MM.1S (cell line): ENCODE measurements at regions not wholly inside any gene's neighbourhood (a gene's known extent, or its start where the extent isn't known, plus 50 kb on each side); places are given as distances from the start of the nearest gene placed in this dataset.

Experiments
- EZH2 ChIP-seq: fragments of 300-600 bp; sonication (generic); optimal IDR thresholded peaks from 2 replicates; pipeline ENCODE3; 2017; ENCODE audit warnings: low read depth, mild to moderate bottlenecking, antibody characterized with exemption, low read length, mixed read lengths
- EZH2phosphoT487 ChIP-seq: fragments of 300-600 bp; sonication (generic); IDR thresholded peaks from 2 replicates; pipeline ENCODE4 v1.6.1; 2018; ENCODE audit warnings: antibody characterized with exemption, low read length
- TF ChIP-seq, protein P1 (sequence below): fragments of 300-600 bp; sonication (generic); IDR thresholded peaks from 2 replicates; pipeline ENCODE4 v1.5.1; 2016; ENCODE audit warnings: antibody characterized with exemption, low read length, mixed read lengths

DNA sequence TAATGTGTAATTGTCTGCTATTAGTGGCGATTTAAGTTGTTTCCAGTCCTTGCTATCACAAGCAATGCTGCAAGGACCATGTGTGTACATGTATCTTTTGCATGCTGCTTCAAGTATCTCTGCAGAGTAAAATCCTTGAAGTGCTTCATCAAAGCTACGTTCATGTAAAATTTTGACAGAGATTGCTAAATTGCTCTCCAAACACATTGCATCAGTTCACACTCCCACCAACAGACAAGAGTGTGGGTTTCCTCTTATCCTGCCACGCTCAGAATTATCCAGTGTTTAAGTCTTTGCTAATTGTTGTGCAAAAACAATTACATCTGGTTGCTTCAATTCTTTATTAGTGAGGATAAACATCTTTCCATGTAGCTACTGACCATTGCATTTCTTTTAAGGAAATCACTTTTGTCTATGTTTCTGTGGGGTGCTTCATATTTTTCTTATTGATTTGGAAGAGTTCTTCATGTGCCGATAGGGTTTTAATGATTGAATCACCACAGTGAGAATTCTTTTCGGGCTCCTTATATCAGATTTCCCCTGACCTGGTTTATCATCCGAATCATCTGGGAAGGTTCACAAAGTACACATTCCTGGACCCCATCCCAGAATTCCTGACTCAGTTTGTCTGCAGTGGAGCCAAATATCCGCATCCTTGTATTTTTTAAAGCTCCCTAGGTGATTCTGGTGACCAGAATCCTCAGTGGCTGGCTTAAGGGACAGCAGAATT lies 56.3 kb upstream of the GALNT2 start:
- TF ChIP-seq, protein P1, sequence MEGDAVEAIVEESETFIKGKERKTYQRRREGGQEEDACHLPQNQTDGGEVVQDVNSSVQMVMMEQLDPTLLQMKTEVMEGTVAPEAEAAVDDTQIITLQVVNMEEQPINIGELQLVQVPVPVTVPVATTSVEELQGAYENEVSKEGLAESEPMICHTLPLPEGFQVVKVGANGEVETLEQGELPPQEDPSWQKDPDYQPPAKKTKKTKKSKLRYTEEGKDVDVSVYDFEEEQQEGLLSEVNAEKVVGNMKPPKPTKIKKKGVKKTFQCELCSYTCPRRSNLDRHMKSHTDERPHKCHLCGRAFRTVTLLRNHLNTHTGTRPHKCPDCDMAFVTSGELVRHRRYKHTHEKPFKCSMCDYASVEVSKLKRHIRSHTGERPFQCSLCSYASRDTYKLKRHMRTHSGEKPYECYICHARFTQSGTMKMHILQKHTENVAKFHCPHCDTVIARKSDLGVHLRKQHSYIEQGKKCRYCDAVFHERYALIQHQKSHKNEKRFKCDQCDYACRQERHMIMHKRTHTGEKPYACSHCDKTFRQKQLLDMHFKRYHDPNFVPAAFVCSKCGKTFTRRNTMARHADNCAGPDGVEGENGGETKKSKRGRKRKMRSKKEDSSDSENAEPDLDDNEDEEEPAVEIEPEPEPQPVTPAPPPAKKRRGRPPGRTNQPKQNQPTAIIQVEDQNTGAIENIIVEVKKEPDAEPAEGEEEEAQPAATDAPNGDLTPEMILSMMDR = no peak
- TF ChIP-seq EZH2 (no peak), EZH2phosphoT487 (no peak)
